ENCODE measurements at regions not wholly inside any gene's neighbourhood (a gene's known extent, or its start where the extent isn't known, plus 50 kb on each side); places are given as distances from the start of the nearest gene placed in this dataset.
"Not testable (repeated sequence)": the region's sequence is repeated elsewhere in the genome, so short reads cannot be mapped to it uniquely, and the experiment has no call there.

DNA sequence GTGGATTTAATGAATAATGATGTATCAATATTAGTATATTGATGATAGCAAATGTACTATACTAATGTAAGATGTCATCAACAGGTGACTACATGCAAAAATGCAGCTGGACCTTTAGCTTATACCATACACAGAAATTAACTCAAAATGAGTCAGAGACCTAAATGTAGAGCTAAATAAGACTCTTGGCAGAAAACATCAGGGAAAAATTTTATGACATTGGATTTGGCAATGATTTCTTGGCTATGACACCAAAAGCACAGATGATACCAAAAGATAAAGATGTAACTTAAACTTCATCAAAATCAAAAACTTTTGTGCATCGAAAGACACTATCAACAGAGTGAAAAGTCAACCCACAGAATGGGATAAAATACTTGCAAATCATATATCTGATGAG, 64.0 kb upstream of the CCL21 start:
- no peak overlapping the region for H3K27ac ChIP-seq (ENCODE audit: insufficient read depth in 1 of 2, low read depth in 1 of 2, low read length in 2 of 2, poor library complexity in 1 of 2, severe bottlenecking in 2 of 2)
- DNase-seq: no peak
- peaks cover 0 to 2% (median 1%) of the 10 kb centered on the region in 5 experiments for H3K9me3 ChIP-seq (ENCODE audit: control extremely low read depth in 1 of 5, control insufficient read depth in 4 of 5, insufficient read depth in 2 of 5, low read depth in 1 of 5, low read length in 4 of 5)
- peaks cover 1 to 3% (median 2%) of the 10 kb centered on the region in 5 experiments for H3K27me3 ChIP-seq (replicated peaks in 2 of 5; ENCODE audit: control insufficient read depth in 4 of 5, insufficient read depth in 5 of 5, low read length in 4 of 5)
- ChIA-PET CTCF (no interaction called here), POLR2A (no interaction called here)
- H3K4me1 ChIP-seq (ENCODE audit: control extremely low read depth in 1 of 4, control insufficient read depth in 4 of 4, insufficient read depth in 4 of 4, low read length in 3 of 4): peaks cover 0 to 3% (median 0%) of the 10 kb centered on the region in 4 experiments
- WGBS (ENCODE audit: insufficient coverage): no CpG with 5 or more reads among the region's 1 CpG
- no peak overlapping the region for H3K4me3 ChIP-seq (ENCODE audit: control insufficient read depth in 1 of 7, extremely low read depth in 1 of 7, insufficient read depth in 4 of 7, low read depth in 2 of 7, low read length in 6 of 7)
- no peaks in the 10 kb centered on the region for H3K36me3 ChIP-seq (ENCODE audit: control insufficient read depth in 4 of 4, insufficient read depth in 4 of 4, low read length in 3 of 4)

DNA sequence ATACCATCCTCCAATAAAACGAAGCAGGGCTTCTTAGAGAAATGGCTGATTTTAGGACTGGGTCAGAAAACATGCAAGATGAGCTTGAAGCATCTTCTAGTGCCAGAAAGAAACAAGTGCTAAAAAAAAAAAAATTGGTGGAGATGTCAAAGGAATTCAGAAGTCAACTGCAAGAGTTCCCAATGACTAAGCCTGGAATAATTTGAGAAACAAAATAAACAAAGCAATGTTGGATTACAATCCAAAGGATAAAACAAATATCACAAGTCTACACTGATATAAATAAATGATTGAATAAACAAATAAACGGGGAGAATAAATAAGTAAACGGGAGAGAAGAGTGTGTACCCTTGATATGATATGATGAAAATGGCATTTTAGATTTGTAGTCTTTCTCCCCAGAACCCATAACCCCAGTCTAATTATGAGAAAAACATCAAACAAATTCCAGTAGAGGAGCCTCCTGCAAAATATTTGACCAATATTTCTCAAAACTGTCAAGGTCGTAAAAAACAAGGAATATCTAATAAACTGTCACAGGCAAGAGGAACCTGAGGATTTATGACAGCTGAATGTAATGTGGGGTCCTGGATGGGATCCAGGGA, 63.5 kb upstream of the CCL21 start:
- WGBS (ENCODE audit: insufficient coverage): 56% methylated on average over 1 of the region's 4 CpGs
- H3K36me3 ChIP-seq (ENCODE audit: control insufficient read depth in 4 of 4, insufficient read depth in 4 of 4, low read length in 3 of 4): no peaks in the 10 kb centered on the region
- ChIA-PET POLR2A (no interaction called here), CTCF (no interaction called here)
- H3K4me1 ChIP-seq (ENCODE audit: control extremely low read depth in 1 of 4, control insufficient read depth in 4 of 4, insufficient read depth in 4 of 4, low read length in 3 of 4): peaks cover 0 to 3% (median 0%) of the 10 kb centered on the region in 4 experiments
- H3K9me3 ChIP-seq (ENCODE audit: control extremely low read depth in 1 of 5, control insufficient read depth in 4 of 5, insufficient read depth in 2 of 5, low read depth in 1 of 5, low read length in 4 of 5): peaks cover 0 to 3% (median 1%) of the 10 kb centered on the region in 5 experiments
- no peak overlapping the region for H3K4me3 ChIP-seq (ENCODE audit: control insufficient read depth in 1 of 7, extremely low read depth in 1 of 7, insufficient read depth in 4 of 7, low read depth in 2 of 7, low read length in 6 of 7)
- peaks cover 1 to 3% (median 2%) of the 10 kb centered on the region in 5 experiments for H3K27me3 ChIP-seq (replicated peaks in 2 of 5; ENCODE audit: control insufficient read depth in 4 of 5, insufficient read depth in 5 of 5, low read length in 4 of 5)
- no peak for DNase-seq
- no peak overlapping the region for H3K27ac ChIP-seq (ENCODE audit: insufficient read depth in 1 of 2, low read depth in 1 of 2, low read length in 2 of 2, poor library complexity in 1 of 2, severe bottlenecking in 2 of 2)

DNA sequence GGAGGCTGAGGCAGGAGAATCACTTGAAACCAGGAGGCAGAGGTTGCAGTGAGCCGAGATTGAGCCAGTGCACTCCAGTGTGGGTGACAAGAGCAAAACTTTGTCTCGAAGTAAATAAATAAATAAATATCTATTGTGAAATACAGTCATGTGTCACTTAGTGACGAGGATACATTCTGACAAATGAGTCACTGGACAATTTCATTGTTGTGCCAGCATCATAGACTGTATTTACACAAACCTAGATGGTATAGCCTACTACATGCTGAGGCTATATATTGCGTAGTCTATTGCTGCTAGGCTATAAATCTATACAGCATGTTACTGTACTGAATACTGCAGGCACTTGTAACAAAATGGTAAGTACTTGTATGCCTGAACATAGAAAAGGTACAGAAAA, 61.1 kb upstream of the CCL21 start:
- Histone ChIP-seq H3K9me3 (ENCODE audit: control extremely low read depth in 1 of 5, control insufficient read depth in 4 of 5, insufficient read depth in 2 of 5, low read depth in 1 of 5, low read length in 4 of 5) (peaks cover 0 to 2% (median 0%) of the 10 kb centered on the region in 5 experiments), H3K4me1 (ENCODE audit: control extremely low read depth in 1 of 4, control insufficient read depth in 4 of 4, insufficient read depth in 4 of 4, low read length in 3 of 4) (no peaks in the 10 kb centered on the region), H3K27ac (ENCODE audit: insufficient read depth in 1 of 2, low read depth in 1 of 2, low read length in 2 of 2, poor library complexity in 1 of 2, severe bottlenecking in 2 of 2) (no peak overlapping the region), H3K4me3 (ENCODE audit: control insufficient read depth in 1 of 7, extremely low read depth in 1 of 7, insufficient read depth in 4 of 7, low read depth in 2 of 7, low read length in 6 of 7) (no peak overlapping the region), H3K36me3 (ENCODE audit: control insufficient read depth in 4 of 4, insufficient read depth in 4 of 4, low read length in 3 of 4) (no peaks in the 10 kb centered on the region), H3K27me3 (replicated peaks in 2 of 5; ENCODE audit: control insufficient read depth in 4 of 5, insufficient read depth in 5 of 5, low read length in 4 of 5) (peaks cover 0 to 2% (median 1%) of the 10 kb centered on the region in 5 experiments)
- WGBS (ENCODE audit: insufficient coverage): no CpG with 5 or more reads among the region's 4 CpGs
- DNase-seq: no peak
- CTCF ChIA-PET: no interaction called here
- POLR2A ChIA-PET: interaction anchor here (0.6 kb wide), 1 partner anchor 523 kb away, joined by 5 read pairs; no protein-coding TSS in a partner anchor

DNA sequence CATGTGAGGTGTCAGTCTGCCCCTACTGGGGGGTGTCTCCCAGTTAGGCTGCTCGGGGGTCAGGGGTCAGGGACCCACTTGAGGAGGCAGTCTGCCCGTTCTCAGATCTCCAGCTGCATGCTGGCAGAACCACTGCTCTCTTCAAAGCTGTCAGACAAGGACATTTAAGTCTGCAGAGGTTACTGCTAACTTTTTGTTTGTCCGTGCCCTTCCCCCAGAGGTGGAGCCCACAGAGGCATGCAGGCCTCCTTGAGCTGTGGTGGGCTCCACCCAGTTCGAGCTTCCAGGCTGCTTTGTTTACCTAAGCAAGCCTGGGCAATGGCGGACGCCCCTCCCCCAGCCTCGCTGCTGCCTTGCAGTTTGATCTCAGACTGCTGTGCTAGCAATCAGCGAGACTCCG, 57.2 kb upstream of the CCL21 start:
- 100% methylated on average over 1 of the region's 9 CpGs for WGBS (ENCODE audit: insufficient coverage)
- DNase-seq, POLR2A ChIA-PET: not testable (repeated sequence)

DNA sequence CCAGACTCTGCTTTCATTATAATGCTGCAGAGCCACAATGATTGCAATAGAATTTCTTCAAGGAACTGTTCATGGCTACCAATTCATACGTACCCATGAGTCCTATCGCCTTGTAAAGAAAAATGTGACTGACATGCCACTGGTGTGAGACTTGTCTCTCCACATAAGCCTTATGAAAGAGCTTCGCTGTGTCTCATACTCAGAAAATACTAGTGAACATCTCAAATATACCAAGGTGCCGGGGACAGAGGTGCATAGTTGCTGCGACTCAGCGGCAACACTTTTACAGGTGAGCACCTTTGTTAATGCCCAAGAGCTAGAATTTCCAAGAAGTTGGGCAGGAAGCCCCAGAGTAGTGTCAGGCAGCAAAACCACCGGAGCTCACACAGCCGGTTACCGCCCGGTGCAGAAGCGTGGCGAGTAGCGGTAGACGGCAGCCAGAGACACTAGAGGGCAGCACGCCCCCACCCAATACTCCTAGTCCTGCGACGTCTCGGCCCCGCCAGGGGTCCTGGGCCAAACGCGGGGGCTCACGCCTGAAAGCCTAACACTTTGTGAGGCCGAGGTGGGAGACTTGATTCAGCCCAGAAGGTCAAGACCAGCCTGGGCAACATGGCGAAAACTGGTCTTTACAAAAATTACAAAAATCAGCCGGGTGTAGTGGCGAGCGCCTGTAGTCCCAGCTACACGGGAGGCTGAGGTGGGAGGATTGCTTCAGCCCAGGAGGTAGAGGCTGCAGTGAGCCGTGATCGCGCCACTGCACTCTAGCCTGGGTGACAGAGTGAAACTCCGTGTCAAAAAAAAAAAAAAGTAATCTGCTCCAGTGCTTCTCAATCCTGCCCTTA, 50.5 kb upstream of the CCL21 start:
- peaks cover 0 to 14% (median 3%) of the 10 kb centered on the region in 5 experiments for H3K27me3 ChIP-seq (replicated peaks in 2 of 5; ENCODE audit: control insufficient read depth in 4 of 5, insufficient read depth in 5 of 5, low read length in 4 of 5)
- H3K4me1 ChIP-seq (ENCODE audit: control extremely low read depth in 1 of 4, control insufficient read depth in 4 of 4, insufficient read depth in 4 of 4, low read length in 3 of 4); H3K36me3 ChIP-seq (ENCODE audit: control insufficient read depth in 4 of 4, insufficient read depth in 4 of 4, low read length in 3 of 4); H3K4me3 ChIP-seq (ENCODE audit: control insufficient read depth in 1 of 7, extremely low read depth in 1 of 7, insufficient read depth in 4 of 7, low read depth in 2 of 7, low read length in 6 of 7); H3K27ac ChIP-seq (ENCODE audit: insufficient read depth in 1 of 2, low read depth in 1 of 2, low read length in 2 of 2, poor library complexity in 1 of 2, severe bottlenecking in 2 of 2); H3K9me3 ChIP-seq (ENCODE audit: control extremely low read depth in 1 of 5, control insufficient read depth in 4 of 5, insufficient read depth in 2 of 5, low read depth in 1 of 5, low read length in 4 of 5): not testable (repeated sequence)
- WGBS (ENCODE audit: insufficient coverage): 27% methylated on average over 26 of the region's 32 CpGs
- DNase-seq: peak; percentile 34 to 63 (median 49)
- ChIA-PET CTCF (interaction anchor here (0.6 to 1.8 kb wide), 16 partner anchors 9 to 1330 kb away, joined by 3 to 7 read pairs (median 4); no protein-coding TSS in a partner anchor), POLR2A (interaction anchor here (0.6 kb wide), 1 partner anchor 15 kb away, joined by 3 read pairs; no protein-coding TSS in a partner anchor)

More for the DNA sequence above, 57.2 kb upstream of the CCL21 start:
- H3K27ac ChIP-seq (ENCODE audit: insufficient read depth in 1 of 2, low read depth in 1 of 2, low read length in 2 of 2, poor library complexity in 1 of 2, severe bottlenecking in 2 of 2); H3K9me3 ChIP-seq (ENCODE audit: control extremely low read depth in 1 of 5, control insufficient read depth in 4 of 5, insufficient read depth in 2 of 5, low read depth in 1 of 5, low read length in 4 of 5); CTCF ChIA-PET; H3K27me3 ChIP-seq (replicated peaks in 2 of 5; ENCODE audit: control insufficient read depth in 4 of 5, insufficient read depth in 5 of 5, low read length in 4 of 5); H3K4me3 ChIP-seq (ENCODE audit: control insufficient read depth in 1 of 7, extremely low read depth in 1 of 7, insufficient read depth in 4 of 7, low read depth in 2 of 7, low read length in 6 of 7); H3K36me3 ChIP-seq (ENCODE audit: control insufficient read depth in 4 of 4, insufficient read depth in 4 of 4, low read length in 3 of 4); H3K4me1 ChIP-seq (ENCODE audit: control extremely low read depth in 1 of 4, control insufficient read depth in 4 of 4, insufficient read depth in 4 of 4, low read length in 3 of 4): not testable (repeated sequence)

Data from common myeloid progenitor, CD34-positive (primary cell).